ENCODE measurements at regions not wholly inside any gene's neighbourhood (a gene's known extent, or its start where the extent isn't known, plus 50 kb on each side); places are given as distances from the start of the nearest gene placed in this dataset.

DNA sequence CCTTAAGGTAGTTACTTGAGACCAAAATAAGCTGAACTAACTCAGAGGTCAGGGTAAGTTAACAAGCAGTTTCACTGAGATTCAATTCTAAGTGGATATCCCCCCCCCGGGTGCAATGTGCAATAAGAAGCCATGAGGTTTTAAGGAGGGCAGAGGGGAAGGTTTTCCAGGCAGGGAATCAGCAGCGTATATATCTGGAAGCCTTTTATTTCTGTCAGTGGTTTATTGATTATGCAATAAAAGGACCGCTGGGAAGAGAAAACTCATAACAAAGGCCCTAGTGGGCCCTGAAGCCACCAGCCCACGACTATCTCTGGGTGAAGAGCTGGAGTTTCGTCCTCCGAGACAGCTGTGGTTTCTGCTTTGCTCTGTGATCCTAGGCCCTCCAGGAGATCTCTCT is 53.1 kb upstream of the CTPS1 start:
- TF ChIP-seq, protein P1, sequence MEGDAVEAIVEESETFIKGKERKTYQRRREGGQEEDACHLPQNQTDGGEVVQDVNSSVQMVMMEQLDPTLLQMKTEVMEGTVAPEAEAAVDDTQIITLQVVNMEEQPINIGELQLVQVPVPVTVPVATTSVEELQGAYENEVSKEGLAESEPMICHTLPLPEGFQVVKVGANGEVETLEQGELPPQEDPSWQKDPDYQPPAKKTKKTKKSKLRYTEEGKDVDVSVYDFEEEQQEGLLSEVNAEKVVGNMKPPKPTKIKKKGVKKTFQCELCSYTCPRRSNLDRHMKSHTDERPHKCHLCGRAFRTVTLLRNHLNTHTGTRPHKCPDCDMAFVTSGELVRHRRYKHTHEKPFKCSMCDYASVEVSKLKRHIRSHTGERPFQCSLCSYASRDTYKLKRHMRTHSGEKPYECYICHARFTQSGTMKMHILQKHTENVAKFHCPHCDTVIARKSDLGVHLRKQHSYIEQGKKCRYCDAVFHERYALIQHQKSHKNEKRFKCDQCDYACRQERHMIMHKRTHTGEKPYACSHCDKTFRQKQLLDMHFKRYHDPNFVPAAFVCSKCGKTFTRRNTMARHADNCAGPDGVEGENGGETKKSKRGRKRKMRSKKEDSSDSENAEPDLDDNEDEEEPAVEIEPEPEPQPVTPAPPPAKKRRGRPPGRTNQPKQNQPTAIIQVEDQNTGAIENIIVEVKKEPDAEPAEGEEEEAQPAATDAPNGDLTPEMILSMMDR (IDR thresholded peaks at IDR 0.05 in 2 of 3, conservative IDR thresholded peaks at IDR 0.05 in 1 of 3; ENCODE audit: borderline replicate concordance in 1 of 3, insufficient read depth in 1 of 3, low read depth in 2 of 3, low read length in 2 of 3) = no peak
- TF ChIP-seq EGR1 (IDR thresholded peaks at IDR 0.05; ENCODE audit: low read depth) (no peak), EZH2 (IDR thresholded peaks at IDR 0.05) (no peak), SP1 (IDR thresholded peaks at IDR 0.05; ENCODE audit: low read depth) (no peak), POLR2A (IDR thresholded peaks at IDR 0.05; ENCODE audit: borderline replicate concordance, extremely low read depth, insufficient read depth, insufficient read length) (no peak), EZH2phosphoT487 (IDR thresholded peaks at IDR 0.05; ENCODE audit: borderline replicate concordance) (no peak)
